22Rv1 (cell line): ENCODE measurements at regions not wholly inside any gene's neighbourhood (a gene's known extent, or its start where the extent isn't known, plus 50 kb on each side); places are given as distances from the start of the nearest gene placed in this dataset.

Experiments
- CTCF ChIP-seq: fragments of 450-650 bp; IDR thresholded peaks from 2 replicates; pipeline ENCODE4 v1.5.1; 2017; ENCODE audit warnings: mild to moderate bottlenecking
- ZFX ChIP-seq: fragments of 450-650 bp; IDR thresholded peaks from 2 replicates; pipeline ENCODE4 v1.6.1; 2017; ENCODE audit warnings: antibody characterized with exemption, borderline replicate concordance

- no peak for TF ChIP-seq CTCF
- no peak for TF ChIP-seq ZFX
Observed at GRCh38 chr20:51122931-51123658, 100.2 kb upstream of the KCNG1 start.
